Left ventricle myocardium inferior (tissue), 1 donor: ENCODE measurements at regions not wholly inside any gene's neighbourhood (a gene's known extent, or its start where the extent isn't known, plus 50 kb on each side); places are given as distances from the start of the nearest gene placed in this dataset.
"Not testable (repeated sequence)": the region's sequence is repeated elsewhere in the genome, so short reads cannot be mapped to it uniquely, and the experiment has no call there.

Experiments used
- DNase-seq: peaks from one replicate; pipeline ENCODE4 v3.0.0-alpha.2; 2020
- H3K27ac ChIP-seq: fragments of 200-600 bp; replicated peaks from 2 replicates; pipeline ENCODE4 v1.8.0; 2021
- H3K27me3 ChIP-seq: fragments of 200-600 bp; 2 replicates; pipeline ENCODE4 v1.8.0; 2021; ENCODE audit warnings: low read depth
- H3K36me3 ChIP-seq: fragments of 200-600 bp; 2 replicates; pipeline ENCODE4 v1.8.0; 2021
- H3K4me1 ChIP-seq: fragments of 200-600 bp; 2 replicates; pipeline ENCODE4 v1.8.0; 2021
- H3K4me3 ChIP-seq: fragments of 200-600 bp; 2 replicates; pipeline ENCODE4 v1.8.0; 2021; ENCODE audit warnings: mild to moderate bottlenecking, moderate library complexity
- H3K9me3 ChIP-seq: fragments of 200-600 bp; replicated peaks from 2 replicates; pipeline ENCODE4 v1.8.0; 2021
- intact Hi-C: fragments of 100-400 bp; cut with micrococcal nuclease; formaldehyde crosslinking; loops from one replicate; pipeline ENCODE4 v1.11.0; 2022
- TF ChIP-seq, protein P1 (sequence below): fragments of 200-600 bp; IDR thresholded peaks from 2 replicates; pipeline ENCODE4 v1.8.0; 2021; ENCODE audit warnings: antibody characterized with exemption, mild to moderate bottlenecking, borderline replicate concordance
- donor health status: DM: no; HTN: yes; CAD: no; lungs with severe emphysema.

DNA sequence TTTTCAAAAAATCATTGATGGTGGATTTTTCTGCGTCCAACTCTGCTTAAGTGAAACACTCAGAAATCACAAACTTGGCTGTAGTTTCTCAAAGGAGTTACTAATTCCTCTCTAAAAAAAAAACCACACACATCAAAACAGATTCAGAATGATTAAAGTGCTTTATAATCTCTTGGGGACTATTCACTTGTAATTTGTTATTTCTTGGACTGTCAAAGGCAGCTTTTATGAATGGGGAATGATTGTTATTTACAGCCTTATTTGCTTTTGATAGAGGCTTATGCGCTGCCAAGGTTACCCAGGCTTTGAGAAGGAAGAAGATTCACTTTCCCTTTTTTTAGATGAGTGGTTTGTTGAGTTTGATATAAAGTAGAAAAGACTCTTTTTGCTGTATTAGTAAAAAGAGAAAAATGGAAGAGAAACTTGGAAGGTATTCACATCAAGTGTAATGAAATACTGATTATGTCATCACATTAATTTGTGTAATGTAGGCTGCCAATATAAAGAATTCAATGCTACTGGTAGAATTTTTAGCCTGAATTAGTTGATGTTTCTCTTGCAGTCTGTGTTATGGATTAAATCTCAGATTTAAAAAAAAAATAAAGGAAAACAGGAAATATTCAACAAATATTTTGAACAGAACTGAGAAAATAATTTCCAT, 381.0 kb upstream of the SASH1 start:
- no peaks in the 10 kb centered on the region for H3K4me1 ChIP-seq
- TF ChIP-seq, protein P1, sequence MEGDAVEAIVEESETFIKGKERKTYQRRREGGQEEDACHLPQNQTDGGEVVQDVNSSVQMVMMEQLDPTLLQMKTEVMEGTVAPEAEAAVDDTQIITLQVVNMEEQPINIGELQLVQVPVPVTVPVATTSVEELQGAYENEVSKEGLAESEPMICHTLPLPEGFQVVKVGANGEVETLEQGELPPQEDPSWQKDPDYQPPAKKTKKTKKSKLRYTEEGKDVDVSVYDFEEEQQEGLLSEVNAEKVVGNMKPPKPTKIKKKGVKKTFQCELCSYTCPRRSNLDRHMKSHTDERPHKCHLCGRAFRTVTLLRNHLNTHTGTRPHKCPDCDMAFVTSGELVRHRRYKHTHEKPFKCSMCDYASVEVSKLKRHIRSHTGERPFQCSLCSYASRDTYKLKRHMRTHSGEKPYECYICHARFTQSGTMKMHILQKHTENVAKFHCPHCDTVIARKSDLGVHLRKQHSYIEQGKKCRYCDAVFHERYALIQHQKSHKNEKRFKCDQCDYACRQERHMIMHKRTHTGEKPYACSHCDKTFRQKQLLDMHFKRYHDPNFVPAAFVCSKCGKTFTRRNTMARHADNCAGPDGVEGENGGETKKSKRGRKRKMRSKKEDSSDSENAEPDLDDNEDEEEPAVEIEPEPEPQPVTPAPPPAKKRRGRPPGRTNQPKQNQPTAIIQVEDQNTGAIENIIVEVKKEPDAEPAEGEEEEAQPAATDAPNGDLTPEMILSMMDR: no peak
- H3K9me3 ChIP-seq: no peaks in the 10 kb centered on the region
- no peak overlapping the region for H3K27ac ChIP-seq
- H3K4me3 ChIP-seq: no peak overlapping the region
- no peak for DNase-seq
- no peaks in the 10 kb centered on the region for H3K36me3 ChIP-seq
- no peaks in the 10 kb centered on the region for H3K27me3 ChIP-seq
- intact Hi-C loops: no loop called here

DNA sequence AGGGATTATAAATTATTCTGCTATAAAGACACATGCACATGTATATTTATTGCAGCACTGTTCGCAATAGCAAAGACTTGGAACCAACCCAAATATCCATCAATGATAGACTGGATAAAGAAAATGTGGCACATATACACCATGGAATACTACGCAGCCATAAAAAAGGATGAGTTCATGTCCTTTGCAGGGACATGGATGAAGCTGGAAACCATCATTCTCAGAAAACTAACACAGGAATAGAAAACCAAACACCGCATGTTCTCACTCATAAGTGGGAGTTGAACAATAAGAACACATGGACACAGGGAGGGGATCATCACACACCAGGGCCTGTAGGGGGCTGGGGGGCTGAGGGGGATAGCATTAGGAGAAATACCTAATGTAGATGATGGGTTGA, 377.2 kb upstream of the SASH1 start:
- DNase-seq, H3K4me1 ChIP-seq, H3K27me3 ChIP-seq, H3K27ac ChIP-seq, H3K4me3 ChIP-seq, intact Hi-C loops, H3K36me3 ChIP-seq, H3K9me3 ChIP-seq: not testable (repeated sequence)

DNA sequence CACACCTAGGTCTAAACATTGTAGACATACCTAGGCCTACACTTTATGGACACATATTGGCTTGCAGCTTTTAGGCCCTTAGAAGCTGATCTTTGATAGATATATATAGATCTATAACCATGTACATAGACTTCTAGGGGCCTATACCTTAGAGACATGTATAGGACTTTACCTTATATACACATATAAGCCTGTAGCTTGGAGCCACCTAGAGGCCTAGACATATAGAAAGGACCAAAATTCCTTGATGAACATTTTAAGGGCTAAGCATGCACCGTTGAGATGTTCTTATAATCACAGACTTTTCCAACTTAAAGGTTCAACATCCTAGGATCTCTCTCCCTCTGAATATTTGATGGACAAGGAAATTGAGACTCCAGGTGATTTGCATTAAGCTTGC, 371.7 kb upstream of the SASH1 start:
- Histone ChIP-seq H3K27ac (no peak overlapping the region), H3K4me3 (no peak overlapping the region), H3K4me1 (no peaks in the 10 kb centered on the region), H3K27me3 (no peaks in the 10 kb centered on the region), H3K9me3 (peaks cover 7% of the 10 kb centered on the region), H3K36me3 (no peaks in the 10 kb centered on the region)
- no peak for DNase-seq
- intact Hi-C loops: no loop called here
- TF ChIP-seq, protein P1: no peak

DNA sequence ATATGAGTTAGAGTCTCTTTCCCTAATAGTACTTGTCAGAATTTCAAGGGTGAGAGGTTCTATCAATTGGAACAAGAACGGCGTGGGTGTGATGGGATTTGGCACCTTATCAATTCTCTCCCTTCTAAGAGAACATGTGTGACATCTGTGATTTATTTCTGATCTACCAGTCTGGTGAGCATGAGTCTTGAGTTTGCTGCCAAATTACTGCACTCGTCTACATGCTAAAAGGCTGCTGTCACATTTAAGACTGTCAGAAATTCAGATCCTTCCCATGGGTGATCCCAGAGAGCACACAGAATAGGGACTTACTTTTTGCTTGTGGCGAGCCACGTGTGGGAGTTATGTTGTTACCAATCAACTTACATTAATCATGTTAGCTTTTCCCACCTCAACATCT, 370.2 kb upstream of the SASH1 start:
- H3K27ac ChIP-seq: no peak overlapping the region
- no peak for DNase-seq
- no peaks in the 10 kb centered on the region for H3K27me3 ChIP-seq
- no peaks in the 10 kb centered on the region for H3K4me1 ChIP-seq
- H3K4me3 ChIP-seq: no peak overlapping the region
- no peaks in the 10 kb centered on the region for H3K36me3 ChIP-seq
- TF ChIP-seq, protein P1: no peak
- H3K9me3 ChIP-seq: peaks cover 7% of the 10 kb centered on the region
- intact Hi-C loops: loop anchor here (2.0 kb wide), 1 partner anchor 42 kb away; no protein-coding TSS in a partner anchor

DNA sequence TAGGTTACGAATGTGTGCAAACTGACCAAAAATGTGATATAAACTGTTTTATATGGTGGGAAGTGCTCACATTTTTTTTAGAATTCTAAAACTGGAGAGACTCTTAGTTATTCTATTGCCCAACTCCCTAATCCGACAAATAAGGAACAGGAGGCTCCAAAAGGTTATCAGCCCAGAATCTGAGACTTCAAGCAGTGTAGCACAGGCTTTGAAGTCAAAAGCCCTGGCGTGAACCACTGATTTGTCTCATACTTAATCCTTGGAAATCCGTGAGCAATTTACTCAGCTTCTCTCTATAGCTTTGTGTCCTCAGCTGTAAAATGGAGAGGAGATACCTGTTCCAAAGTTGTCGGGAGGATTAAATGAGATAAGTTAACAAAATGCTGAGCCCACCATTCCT, 368.8 kb upstream of the SASH1 start:
- H3K4me1 ChIP-seq: no peaks in the 10 kb centered on the region
- no peaks in the 10 kb centered on the region for H3K27me3 ChIP-seq
- peaks cover 7% of the 10 kb centered on the region for H3K9me3 ChIP-seq
- TF ChIP-seq, protein P1: no peak
- no peak overlapping the region for H3K4me3 ChIP-seq
- no peak overlapping the region for H3K27ac ChIP-seq
- DNase-seq: no peak
- intact Hi-C loops: loop anchor here (2.0 kb wide), 1 partner anchor 43 kb away; no protein-coding TSS in a partner anchor
- H3K36me3 ChIP-seq: no peaks in the 10 kb centered on the region

DNA sequence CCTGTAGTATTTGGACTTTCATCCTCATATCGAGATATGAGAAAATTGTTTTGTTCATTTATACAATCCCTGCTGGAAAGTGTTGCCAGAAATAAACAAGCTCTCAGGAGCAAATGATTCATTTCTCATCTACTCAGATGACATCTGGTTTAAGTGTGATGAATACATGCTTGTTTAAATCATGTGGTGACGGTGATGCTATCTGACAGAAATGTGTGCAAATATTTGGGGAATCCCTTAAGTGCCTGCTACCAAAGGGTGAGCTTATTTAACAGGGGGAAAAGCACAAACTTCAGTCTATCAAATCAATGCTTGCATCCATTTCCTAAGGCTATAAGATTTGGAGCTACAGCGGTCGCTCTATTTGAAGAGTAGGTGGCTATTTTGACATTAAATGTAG, 368.3 kb upstream of the SASH1 start:
- H3K4me1 ChIP-seq: no peaks in the 10 kb centered on the region
- H3K27ac ChIP-seq: no peak overlapping the region
- no peak overlapping the region for H3K4me3 ChIP-seq
- TF ChIP-seq, protein P1: no peak
- DNase-seq: no peak
- H3K9me3 ChIP-seq: peaks cover 7% of the 10 kb centered on the region
- intact Hi-C loops: no loop called here
- H3K27me3 ChIP-seq: no peaks in the 10 kb centered on the region
- H3K36me3 ChIP-seq: no peaks in the 10 kb centered on the region
